WTC11 (cell line): ENCODE measurements at regions not wholly inside any gene's neighbourhood (a gene's known extent, or its start where the extent isn't known, plus 50 kb on each side); places are given as distances from the start of the nearest gene placed in this dataset.

Source experiments
- ATAC-seq: fragments of 200-7000 bp; cut with Tn5 transposase; 2 replicates; pipeline ENCODE4 v1.10.0; 2021; ENCODE audit warnings: mild to moderate bottlenecking, moderate library complexity
- CTCF ChIA-PET: fragments of 300-600 bp; sonication (Branson Sonifier 250); formaldehyde crosslinking; loops from one replicate; lab custom pipeline; 2021; ENCODE audit warnings: antibody characterized with exemption; lab: Charles Lee
- POLR2A ChIA-PET: fragments of 350-600 bp; sonication (Branson Sonifier 250); formaldehyde crosslinking; loops from one replicate; lab custom pipeline; 2021; ENCODE audit warnings: antibody characterized with exemption; lab: Charles Lee
- DNase-seq: peaks from one replicate; pipeline ENCODE4 v3.0.0; 2021; ENCODE audit warnings: low spot score
- H3K27ac Mint-ChIP-seq: 2 replicates; pipeline ENCODE4 v1.8.0; 2021; ENCODE audit warnings: mixed read lengths
- H3K27me3 Mint-ChIP-seq: 2 replicates; pipeline ENCODE4 v1.8.0; 2021; ENCODE audit warnings: low read depth, mild to moderate bottlenecking, moderate library complexity, mixed read lengths
- H3K36me3 Mint-ChIP-seq: 2 replicates; pipeline ENCODE4 v1.8.0; 2021; ENCODE audit warnings: mixed read lengths
- H3K4me1 Mint-ChIP-seq: 2 replicates; pipeline ENCODE4 v1.8.0; 2022; ENCODE audit warnings: mixed read lengths
- H3K4me3 Mint-ChIP-seq: 2 replicates; pipeline ENCODE4 v1.8.0; 2021; ENCODE audit warnings: mild to moderate bottlenecking, moderate library complexity, mixed read lengths
- H3K9me3 Mint-ChIP-seq: 2 replicates; pipeline ENCODE4 v1.8.0; 2021; ENCODE audit warnings: mixed read lengths
- CBFB ChIP-seq: sonication (generic); formaldehyde crosslinking; IDR thresholded peaks from 2 replicates; pipeline ENCODE4 v1.8.1; 2022; ENCODE audit warnings: mild to moderate bottlenecking, low read depth, missing genetic modification reagents
- CREB1 ChIP-seq: sonication (generic); formaldehyde crosslinking; IDR thresholded peaks from 2 replicates; pipeline ENCODE4 v1.8.0; 2023; ENCODE audit warnings: mild to moderate bottlenecking, missing genetic modification reagents
- CREM ChIP-seq: sonication (generic); formaldehyde crosslinking; IDR thresholded peaks from 2 replicates; pipeline ENCODE4 v1.8.1; 2022; ENCODE audit warnings: mild to moderate bottlenecking, missing genetic modification reagents, moderate library complexity
- GTF2I ChIP-seq: fragments of 250-450 bp; sonication (Bioruptor Pico); conservative IDR thresholded peaks from 2 replicates; pipeline ENCODE4 v1.4.0; 2021; ENCODE audit warnings: mild to moderate bottlenecking
- JUN ChIP-seq: sonication (generic); formaldehyde crosslinking; IDR thresholded peaks from 2 replicates; pipeline ENCODE4 v1.8.0; 2023; ENCODE audit warnings: mild to moderate bottlenecking, missing genetic modification reagents
- MXD4 ChIP-seq: fragments of 250-450 bp; sonication (Bioruptor Pico); IDR thresholded peaks from 2 replicates; pipeline ENCODE4 v1.8.0; 2021; ENCODE audit warnings: mild to moderate bottlenecking, moderate library complexity, borderline replicate concordance
- MYBL2 ChIP-seq: sonication (generic); formaldehyde crosslinking; IDR thresholded peaks from 2 replicates; pipeline ENCODE4 v1.8.1; 2023; ENCODE audit warnings: mild to moderate bottlenecking, moderate library complexity, missing genetic modification reagents
- NR2C2 ChIP-seq: sonication (generic); formaldehyde crosslinking; IDR thresholded peaks from 2 replicates; pipeline ENCODE4 v1.8.0; 2022; ENCODE audit warnings: mild to moderate bottlenecking, missing genetic modification reagents
- RELA ChIP-seq: sonication (generic); formaldehyde crosslinking; IDR thresholded peaks from 2 replicates; pipeline ENCODE4 v1.8.1; 2022; ENCODE audit warnings: missing genetic modification reagents, mild to moderate bottlenecking, borderline replicate concordance
- SMAD3 ChIP-seq: sonication (generic); formaldehyde crosslinking; IDR thresholded peaks from 2 replicates; pipeline ENCODE4 v1.8.0; 2022; ENCODE audit warnings: missing genetic modification reagents, mild to moderate bottlenecking, borderline replicate concordance
- SOX15 ChIP-seq: fragments of 250-450 bp; sonication (Bioruptor Pico); IDR thresholded peaks from 2 replicates; pipeline ENCODE4 v1.9.0; 2021; ENCODE audit warnings: mild to moderate bottlenecking
- TEAD4 ChIP-seq: sonication (generic); formaldehyde crosslinking; IDR thresholded peaks from 2 replicates; pipeline ENCODE4 v1.8.0; 2022; ENCODE audit warnings: mild to moderate bottlenecking, missing genetic modification reagents
- ZBTB21 ChIP-seq: sonication (generic); formaldehyde crosslinking; IDR thresholded peaks from 2 replicates; pipeline ENCODE4 v1.8.1; 2023; ENCODE audit warnings: mild to moderate bottlenecking, missing genetic modification reagents, borderline replicate concordance
- ZNF121 ChIP-seq: sonication (generic); formaldehyde crosslinking; IDR thresholded peaks from 2 replicates; pipeline ENCODE4 v1.8.0; 2023; ENCODE audit warnings: missing genetic modification reagents
- ZNF317 ChIP-seq: sonication (generic); formaldehyde crosslinking; IDR thresholded peaks from 2 replicates; pipeline ENCODE4 v1.8.1; 2023; ENCODE audit warnings: low read depth, mild to moderate bottlenecking, moderate library complexity, missing genetic modification reagents, borderline replicate concordance
- ZNF396 ChIP-seq: fragments of 250-450 bp; sonication (Bioruptor Pico); IDR thresholded peaks from 2 replicates; pipeline ENCODE4 v1.8.0; 2021; ENCODE audit warnings: mild to moderate bottlenecking, moderate library complexity, borderline replicate concordance
- TF ChIP-seq, protein P1 (sequence below): sonication (generic); formaldehyde crosslinking; IDR thresholded peaks from 2 replicates; pipeline ENCODE4 v1.8.1; 2022; ENCODE audit warnings: mild to moderate bottlenecking, moderate library complexity, missing genetic modification reagents
- TF ChIP-seq, protein P2 (sequence below): sonication (generic); formaldehyde crosslinking; IDR thresholded peaks from 2 replicates; pipeline ENCODE4 v1.8.1; 2023; ENCODE audit warnings: mild to moderate bottlenecking, missing genetic modification reagents
- TF ChIP-seq, protein P3 (sequence below): sonication (generic); formaldehyde crosslinking; IDR thresholded peaks from 2 replicates; pipeline ENCODE4 v1.8.0; 2022; ENCODE audit warnings: mild to moderate bottlenecking, missing genetic modification reagents
- TF ChIP-seq, protein P4 (sequence below): fragments of 250-450 bp; sonication (Bioruptor Pico); IDR thresholded peaks from 2 replicates; pipeline ENCODE4 v1.9.0; 2021; ENCODE audit warnings: mild to moderate bottlenecking
- TF ChIP-seq, protein P5 (sequence below): sonication (generic); formaldehyde crosslinking; IDR thresholded peaks from 2 replicates; pipeline ENCODE4 v1.8.1; 2023; ENCODE audit warnings: mild to moderate bottlenecking, missing genetic modification reagents
- TF ChIP-seq, protein P6 (sequence below): fragments of 250-450 bp; sonication (Bioruptor Pico); IDR thresholded peaks from 2 replicates; pipeline ENCODE4 v1.9.0; 2021; ENCODE audit warnings: moderate library complexity, mild to moderate bottlenecking, inconsistent platforms, borderline replicate concordance
- TF ChIP-seq, protein P7 (sequence below): sonication (generic); formaldehyde crosslinking; IDR thresholded peaks from 2 replicates; pipeline ENCODE4 v1.8.0; 2022; ENCODE audit warnings: missing genetic modification reagents

DNA sequence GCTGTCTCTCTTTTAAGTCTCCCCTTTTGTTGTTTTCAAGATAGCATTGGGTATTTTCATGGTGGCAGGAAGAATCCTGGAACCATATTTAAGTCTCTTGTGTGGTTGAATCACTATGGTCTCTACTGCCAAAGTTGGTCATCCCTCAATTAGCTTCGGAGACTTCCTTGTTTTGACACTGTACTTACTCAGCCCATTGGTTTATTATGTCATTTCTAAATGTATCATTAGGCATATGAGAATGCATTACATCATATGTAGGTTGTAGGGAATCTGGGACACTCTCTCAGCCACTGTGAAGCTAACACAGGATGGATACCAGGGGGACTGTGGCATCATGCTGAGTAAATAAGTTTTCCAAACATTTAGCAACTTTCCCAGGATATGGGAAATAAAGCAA is 211.8 kb downstream of the DTHD1 start:
- H3K27ac Mint-ChIP-seq, result no peak overlapping the region
- peaks cover 9% of the 10 kb centered on the region for H3K4me1 Mint-ChIP-seq
- TF ChIP-seq ZNF317 (CRISPR knock-in tag) (no peak), SOX15 (CRISPR knock-in tag) (no peak), ZNF121 (CRISPR knock-in tag) (no peak), MYBL2 (CRISPR knock-in tag) (no peak)
- TF ChIP-seq, protein P1, sequence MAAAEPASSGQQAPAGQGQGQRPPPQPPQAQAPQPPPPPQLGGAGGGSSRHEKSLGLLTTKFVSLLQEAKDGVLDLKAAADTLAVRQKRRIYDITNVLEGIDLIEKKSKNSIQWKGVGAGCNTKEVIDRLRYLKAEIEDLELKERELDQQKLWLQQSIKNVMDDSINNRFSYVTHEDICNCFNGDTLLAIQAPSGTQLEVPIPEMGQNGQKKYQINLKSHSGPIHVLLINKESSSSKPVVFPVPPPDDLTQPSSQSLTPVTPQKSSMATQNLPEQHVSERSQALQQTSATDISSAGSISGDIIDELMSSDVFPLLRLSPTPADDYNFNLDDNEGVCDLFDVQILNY (CRISPR knock-in tag), result no peak
- POLR2A ChIA-PET, result no interaction called here
- ATAC-seq, result no peak
- DNase-seq, result no peak
- CTCF ChIA-PET, result no interaction called here
- no peak overlapping the region for H3K4me3 Mint-ChIP-seq
- no peaks in the 10 kb centered on the region; the same call in 1 of the 2 replicates for H3K9me3 Mint-ChIP-seq
- H3K36me3 Mint-ChIP-seq, result no peaks in the 10 kb centered on the region
- no peaks in the 10 kb centered on the region for H3K27me3 Mint-ChIP-seq

DNA sequence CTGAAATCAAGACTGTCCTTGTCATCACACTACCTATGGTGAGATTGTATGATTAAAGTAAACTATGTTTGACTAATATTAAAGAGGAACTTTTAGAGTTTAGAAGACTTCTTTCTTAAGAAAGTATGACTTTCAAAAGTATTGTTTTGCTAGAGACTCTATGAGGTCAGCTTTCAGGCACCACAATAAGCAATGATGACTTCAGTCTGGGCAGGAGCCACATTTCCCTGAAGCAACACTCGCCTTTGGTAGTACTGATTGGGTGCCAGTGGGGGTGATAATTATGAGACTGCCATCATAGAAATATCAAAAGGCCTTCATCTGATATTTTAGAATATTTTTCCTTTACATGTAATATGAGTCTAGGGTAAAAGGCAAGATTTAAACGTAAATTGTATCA is 212.6 kb downstream of the DTHD1 start:
- POLR2A ChIA-PET, result no interaction called here
- DNase-seq, result no peak
- no peak for ATAC-seq
- CTCF ChIA-PET, result no interaction called here
- Mint-ChIP-seq H3K4me1 (peaks cover 2% of the 10 kb centered on the region), H3K27ac (no peak overlapping the region), H3K4me3 (no peak overlapping the region), H3K9me3 (no peaks in the 10 kb centered on the region; the same call in 1 of the 2 replicates), H3K27me3 (no peaks in the 10 kb centered on the region), H3K36me3 (no peaks in the 10 kb centered on the region)
- TF ChIP-seq, protein P2, sequence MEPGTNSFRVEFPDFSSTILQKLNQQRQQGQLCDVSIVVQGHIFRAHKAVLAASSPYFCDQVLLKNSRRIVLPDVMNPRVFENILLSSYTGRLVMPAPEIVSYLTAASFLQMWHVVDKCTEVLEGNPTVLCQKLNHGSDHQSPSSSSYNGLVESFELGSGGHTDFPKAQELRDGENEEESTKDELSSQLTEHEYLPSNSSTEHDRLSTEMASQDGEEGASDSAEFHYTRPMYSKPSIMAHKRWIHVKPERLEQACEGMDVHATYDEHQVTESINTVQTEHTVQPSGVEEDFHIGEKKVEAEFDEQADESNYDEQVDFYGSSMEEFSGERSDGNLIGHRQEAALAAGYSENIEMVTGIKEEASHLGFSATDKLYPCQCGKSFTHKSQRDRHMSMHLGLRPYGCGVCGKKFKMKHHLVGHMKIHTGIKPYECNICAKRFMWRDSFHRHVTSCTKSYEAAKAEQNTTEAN (CRISPR knock-in tag), result no peak
- TF ChIP-seq NR2C2 (CRISPR knock-in tag), result no peak
- TF ChIP-seq, protein P3, sequence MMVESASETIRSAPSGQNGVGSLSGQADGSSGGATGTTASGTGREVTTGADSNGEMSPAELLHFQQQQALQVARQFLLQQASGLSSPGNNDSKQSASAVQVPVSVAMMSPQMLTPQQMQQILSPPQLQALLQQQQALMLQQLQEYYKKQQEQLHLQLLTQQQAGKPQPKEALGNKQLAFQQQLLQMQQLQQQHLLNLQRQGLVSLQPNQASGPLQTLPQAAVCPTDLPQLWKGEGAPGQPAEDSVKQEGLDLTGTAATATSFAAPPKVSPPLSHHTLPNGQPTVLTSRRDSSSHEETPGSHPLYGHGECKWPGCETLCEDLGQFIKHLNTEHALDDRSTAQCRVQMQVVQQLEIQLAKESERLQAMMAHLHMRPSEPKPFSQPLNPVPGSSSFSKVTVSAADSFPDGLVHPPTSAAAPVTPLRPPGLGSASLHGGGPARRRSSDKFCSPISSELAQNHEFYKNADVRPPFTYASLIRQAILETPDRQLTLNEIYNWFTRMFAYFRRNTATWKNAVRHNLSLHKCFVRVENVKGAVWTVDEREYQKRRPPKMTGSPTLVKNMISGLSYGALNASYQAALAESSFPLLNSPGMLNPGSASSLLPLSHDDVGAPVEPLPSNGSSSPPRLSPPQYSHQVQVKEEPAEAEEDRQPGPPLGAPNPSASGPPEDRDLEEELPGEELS (CRISPR knock-in tag), result no peak
- no peak for TF ChIP-seq ZBTB21 (CRISPR knock-in tag)
- TF ChIP-seq CREM, result no peak
- no peak for TF ChIP-seq ZNF396 (CRISPR knock-in tag)
- TF ChIP-seq, protein P4, sequence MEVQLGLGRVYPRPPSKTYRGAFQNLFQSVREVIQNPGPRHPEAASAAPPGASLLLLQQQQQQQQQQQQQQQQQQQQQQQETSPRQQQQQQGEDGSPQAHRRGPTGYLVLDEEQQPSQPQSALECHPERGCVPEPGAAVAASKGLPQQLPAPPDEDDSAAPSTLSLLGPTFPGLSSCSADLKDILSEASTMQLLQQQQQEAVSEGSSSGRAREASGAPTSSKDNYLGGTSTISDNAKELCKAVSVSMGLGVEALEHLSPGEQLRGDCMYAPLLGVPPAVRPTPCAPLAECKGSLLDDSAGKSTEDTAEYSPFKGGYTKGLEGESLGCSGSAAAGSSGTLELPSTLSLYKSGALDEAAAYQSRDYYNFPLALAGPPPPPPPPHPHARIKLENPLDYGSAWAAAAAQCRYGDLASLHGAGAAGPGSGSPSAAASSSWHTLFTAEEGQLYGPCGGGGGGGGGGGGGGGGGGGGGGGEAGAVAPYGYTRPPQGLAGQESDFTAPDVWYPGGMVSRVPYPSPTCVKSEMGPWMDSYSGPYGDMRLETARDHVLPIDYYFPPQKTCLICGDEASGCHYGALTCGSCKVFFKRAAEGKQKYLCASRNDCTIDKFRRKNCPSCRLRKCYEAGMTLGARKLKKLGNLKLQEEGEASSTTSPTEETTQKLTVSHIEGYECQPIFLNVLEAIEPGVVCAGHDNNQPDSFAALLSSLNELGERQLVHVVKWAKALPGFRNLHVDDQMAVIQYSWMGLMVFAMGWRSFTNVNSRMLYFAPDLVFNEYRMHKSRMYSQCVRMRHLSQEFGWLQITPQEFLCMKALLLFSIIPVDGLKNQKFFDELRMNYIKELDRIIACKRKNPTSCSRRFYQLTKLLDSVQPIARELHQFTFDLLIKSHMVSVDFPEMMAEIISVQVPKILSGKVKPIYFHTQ (CRISPR knock-in tag), result no peak
- no peak for TF ChIP-seq CBFB (CRISPR knock-in tag)
- TF ChIP-seq, protein P5, sequence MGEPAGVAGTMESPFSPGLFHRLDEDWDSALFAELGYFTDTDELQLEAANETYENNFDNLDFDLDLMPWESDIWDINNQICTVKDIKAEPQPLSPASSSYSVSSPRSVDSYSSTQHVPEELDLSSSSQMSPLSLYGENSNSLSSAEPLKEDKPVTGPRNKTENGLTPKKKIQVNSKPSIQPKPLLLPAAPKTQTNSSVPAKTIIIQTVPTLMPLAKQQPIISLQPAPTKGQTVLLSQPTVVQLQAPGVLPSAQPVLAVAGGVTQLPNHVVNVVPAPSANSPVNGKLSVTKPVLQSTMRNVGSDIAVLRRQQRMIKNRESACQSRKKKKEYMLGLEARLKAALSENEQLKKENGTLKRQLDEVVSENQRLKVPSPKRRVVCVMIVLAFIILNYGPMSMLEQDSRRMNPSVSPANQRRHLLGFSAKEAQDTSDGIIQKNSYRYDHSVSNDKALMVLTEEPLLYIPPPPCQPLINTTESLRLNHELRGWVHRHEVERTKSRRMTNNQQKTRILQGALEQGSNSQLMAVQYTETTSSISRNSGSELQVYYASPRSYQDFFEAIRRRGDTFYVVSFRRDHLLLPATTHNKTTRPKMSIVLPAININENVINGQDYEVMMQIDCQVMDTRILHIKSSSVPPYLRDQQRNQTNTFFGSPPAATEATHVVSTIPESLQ (CRISPR knock-in tag), result no peak
- no peak for TF ChIP-seq MXD4 (CRISPR knock-in tag)
- no peak for TF ChIP-seq TEAD4 (CRISPR knock-in tag)
- TF ChIP-seq, protein P6, sequence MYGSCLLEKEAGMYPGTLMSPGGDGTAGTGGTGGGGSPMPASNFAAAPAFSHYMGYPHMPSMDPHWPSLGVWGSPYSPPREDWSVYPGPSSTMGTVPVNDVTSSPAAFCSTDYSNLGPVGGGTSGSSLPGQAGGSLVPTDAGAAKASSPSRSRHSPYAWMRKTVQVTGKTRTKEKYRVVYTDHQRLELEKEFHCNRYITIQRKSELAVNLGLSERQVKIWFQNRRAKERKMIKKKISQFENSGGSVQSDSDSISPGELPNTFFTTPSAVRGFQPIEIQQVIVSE (CRISPR knock-in tag), result no peak
- TF ChIP-seq SMAD3 (CRISPR knock-in tag), result no peak
- no peak for TF ChIP-seq JUN
- TF ChIP-seq ZNF121 (CRISPR knock-in tag), result no peak
- no peak for TF ChIP-seq GTF2I (CRISPR knock-in tag)
- TF ChIP-seq CREB1 (CRISPR knock-in tag), result no peak
- TF ChIP-seq RELA, result no peak
- TF ChIP-seq, protein P7, sequence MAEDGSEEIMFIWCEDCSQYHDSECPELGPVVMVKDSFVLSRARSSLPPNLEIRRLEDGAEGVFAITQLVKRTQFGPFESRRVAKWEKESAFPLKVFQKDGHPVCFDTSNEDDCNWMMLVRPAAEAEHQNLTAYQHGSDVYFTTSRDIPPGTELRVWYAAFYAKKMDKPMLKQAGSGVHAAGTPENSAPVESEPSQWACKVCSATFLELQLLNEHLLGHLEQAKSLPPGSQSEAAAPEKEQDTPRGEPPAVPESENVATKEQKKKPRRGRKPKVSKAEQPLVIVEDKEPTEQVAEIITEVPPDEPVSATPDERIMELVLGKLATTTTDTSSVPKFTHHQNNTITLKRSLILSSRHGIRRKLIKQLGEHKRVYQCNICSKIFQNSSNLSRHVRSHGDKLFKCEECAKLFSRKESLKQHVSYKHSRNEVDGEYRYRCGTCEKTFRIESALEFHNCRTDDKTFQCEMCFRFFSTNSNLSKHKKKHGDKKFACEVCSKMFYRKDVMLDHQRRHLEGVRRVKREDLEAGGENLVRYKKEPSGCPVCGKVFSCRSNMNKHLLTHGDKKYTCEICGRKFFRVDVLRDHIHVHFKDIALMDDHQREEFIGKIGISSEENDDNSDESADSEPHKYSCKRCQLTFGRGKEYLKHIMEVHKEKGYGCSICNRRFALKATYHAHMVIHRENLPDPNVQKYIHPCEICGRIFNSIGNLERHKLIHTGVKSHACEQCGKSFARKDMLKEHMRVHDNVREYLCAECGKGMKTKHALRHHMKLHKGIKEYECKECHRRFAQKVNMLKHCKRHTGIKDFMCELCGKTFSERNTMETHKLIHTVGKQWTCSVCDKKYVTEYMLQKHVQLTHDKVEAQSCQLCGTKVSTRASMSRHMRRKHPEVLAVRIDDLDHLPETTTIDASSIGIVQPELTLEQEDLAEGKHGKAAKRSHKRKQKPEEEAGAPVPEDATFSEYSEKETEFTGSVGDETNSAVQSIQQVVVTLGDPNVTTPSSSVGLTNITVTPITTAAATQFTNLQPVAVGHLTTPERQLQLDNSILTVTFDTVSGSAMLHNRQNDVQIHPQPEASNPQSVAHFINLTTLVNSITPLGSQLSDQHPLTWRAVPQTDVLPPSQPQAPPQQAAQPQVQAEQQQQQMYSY (CRISPR knock-in tag), result no peak
